ENCODE measurements at regions not wholly inside any gene's neighbourhood (a gene's known extent, or its start where the extent isn't known, plus 50 kb on each side); places are given as distances from the start of the nearest gene placed in this dataset. TPM values are rescaled to one million over a fixed set of nuclear protein-coding genes. Genes with fewer than 3 reads are reported as not detected.
"Not testable (repeated sequence)": the region's sequence is repeated elsewhere in the genome, so short reads cannot be mapped to it uniquely, and the experiment has no call there.

- DNase-seq: no peak
Observed at GRCh38 chr6:167230288-167230687, 60.8 kb upstream of the UNC93A start.

- DNase-seq: no peak
Observed at GRCh38 chr6:167232356-167232755, 58.8 kb upstream of the UNC93A start.

DNA sequence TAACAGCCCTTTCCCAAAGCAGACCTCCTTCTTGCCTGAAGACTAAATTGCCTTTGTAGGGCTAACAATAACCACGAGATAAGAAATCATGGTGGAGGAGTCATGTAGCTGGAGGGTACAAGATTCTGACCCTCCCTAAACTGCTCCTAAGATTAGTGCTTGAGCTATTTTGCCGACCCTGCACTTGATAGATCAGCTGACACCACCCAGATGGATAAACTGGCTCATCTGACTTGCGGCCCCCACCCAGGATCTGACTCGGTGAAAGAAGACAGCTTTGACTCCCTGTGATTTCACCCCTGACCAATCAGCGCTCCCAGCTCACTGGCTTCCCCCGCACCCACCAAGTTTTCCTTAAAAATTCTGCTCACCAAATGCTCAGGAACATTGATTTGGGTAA is 57.6 kb upstream of the UNC93A start:
- DNase-seq: no peak

- not testable (repeated sequence) for DNase-seq
Observed at GRCh38 chr6:167234576-167234975, 56.5 kb upstream of the UNC93A start.

DNA sequence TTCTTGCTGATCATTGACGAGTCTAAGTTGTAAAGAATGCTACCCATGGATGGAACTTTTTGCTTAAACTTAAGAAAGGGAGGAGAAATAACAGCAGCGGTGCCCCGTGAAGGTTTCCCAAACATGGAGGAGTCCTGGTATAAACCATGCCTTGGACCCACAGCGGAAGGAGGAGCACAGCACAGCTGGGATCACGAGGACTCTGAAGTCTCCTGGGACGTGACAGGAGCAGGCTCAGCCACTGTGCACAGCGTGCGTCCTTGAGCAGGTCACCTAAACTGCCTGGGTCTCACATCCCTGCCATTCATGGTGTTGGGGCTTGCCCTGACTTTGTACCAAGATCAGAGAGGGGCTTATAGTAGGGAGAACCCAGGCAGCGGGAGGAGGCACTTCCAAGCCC is 56.1 kb upstream of the UNC93A start:
- no peak for DNase-seq

GRCh38 chr6:167235421-167236238 is 55.5 kb upstream of the UNC93A start:
- DNase-seq: no peak

DNA sequence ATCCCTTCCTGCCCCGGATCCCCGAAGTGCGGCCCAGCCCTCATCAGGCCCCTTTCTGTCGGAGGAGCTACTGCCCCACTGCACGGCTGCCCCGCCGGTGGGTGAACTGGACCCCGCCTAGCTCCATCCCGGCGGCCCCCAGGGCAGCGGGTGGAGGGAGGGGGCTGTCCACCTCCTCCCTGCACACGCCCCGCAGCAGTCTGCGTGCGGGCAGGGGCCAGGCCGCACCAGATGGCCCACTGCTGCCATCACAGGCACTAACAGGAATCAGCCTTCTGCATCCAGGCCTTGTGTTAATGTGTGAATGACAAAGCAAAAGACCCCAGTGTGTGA is 54.9 kb upstream of the UNC93A start:
- no peak for DNase-seq

- DNase-seq: no peak
Observed at GRCh38 chr6:167237438-167238145, 53.5 kb upstream of the UNC93A start.

- DNase-seq: no peak
Observed at GRCh38 chr6:167238146-167238693, 52.9 kb upstream of the UNC93A start.

DNA sequence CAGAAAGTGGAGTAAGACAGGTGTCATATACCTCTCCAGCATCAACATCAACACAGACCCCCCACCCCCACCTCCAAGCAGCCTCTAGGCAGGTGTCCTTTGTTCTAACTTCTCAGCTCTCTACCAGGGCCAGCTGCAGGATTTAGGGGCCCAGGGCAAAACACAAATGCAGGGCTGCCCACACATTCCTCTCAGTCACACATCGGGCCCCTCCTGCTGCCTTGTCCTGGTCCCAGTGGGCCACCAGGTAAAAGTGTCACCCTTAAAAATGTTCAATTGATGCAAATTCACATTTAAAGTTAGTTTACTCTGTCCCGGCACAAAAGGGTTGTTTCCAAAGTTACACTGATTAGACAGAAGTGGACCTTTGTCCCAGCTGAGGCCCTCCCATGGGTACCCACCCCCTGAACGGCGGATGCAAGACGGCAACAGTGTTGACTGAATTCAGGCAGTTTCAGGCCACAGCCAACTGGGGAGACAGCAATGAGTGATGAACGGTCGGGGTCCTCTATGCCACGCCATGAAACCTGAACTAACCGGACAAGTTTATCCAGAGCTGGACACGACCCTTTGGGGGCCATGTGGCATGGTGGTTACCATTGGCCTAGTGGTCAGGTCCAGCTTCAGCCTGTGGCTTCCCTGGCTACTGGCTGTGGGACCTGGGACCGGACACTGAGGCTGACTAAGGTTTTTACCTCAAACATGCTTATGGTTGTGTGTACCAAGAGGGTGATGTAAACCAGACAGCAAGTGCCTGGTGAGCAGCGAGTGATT is 52.2 kb upstream of the UNC93A start:
- DNase-seq: no peak

DNA sequence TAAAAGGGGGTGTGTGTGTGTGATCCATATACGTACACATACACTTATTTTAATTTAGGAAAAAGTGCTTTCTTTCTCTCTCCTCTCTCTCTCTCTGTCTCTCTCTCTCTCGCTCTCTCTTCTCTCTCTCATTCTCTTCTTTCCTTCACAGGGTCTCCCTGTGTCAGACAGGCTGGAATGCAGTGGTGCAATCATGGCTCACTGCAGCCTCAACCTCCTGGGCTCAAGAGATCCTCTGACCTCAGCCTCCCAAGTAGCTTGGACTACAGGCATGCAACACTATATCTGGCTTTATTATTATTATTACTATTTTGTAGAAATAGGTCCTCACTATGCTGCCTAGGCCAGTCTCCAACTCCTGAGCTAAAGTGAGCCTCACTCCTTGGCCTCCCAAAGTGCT is 51.6 kb upstream of the UNC93A start:
- not testable (repeated sequence) for DNase-seq

- DNase-seq: no peak
Observed at GRCh38 chr6:167240034-167240541, 51.0 kb upstream of the UNC93A start.

Small RNA genes in the stretch of these regions (small RNA-seq; reads per million reads assigned to genes)
- gene AL353747.1: not detected
